Forelimb muscle (tissue), 1 donor: ENCODE measurements at regions not wholly inside any gene's neighbourhood (a gene's known extent, or its start where the extent isn't known, plus 50 kb on each side); places are given as distances from the start of the nearest gene placed in this dataset.

ENCODE experiments used
- DNase-seq: peaks from one replicate; pipeline ENCODE4 v3.0.0-alpha.2; 2013; ENCODE audit warnings: low read depth

- no peak for DNase-seq
These were observed 200.5 kb upstream of the POU3F2 start for GRCh38 chr6:98633886-98634285.

GRCh38 chr6:98634569-98634968 lies 199.8 kb upstream of the POU3F2 start:
- DNase-seq = no peak

DNA sequence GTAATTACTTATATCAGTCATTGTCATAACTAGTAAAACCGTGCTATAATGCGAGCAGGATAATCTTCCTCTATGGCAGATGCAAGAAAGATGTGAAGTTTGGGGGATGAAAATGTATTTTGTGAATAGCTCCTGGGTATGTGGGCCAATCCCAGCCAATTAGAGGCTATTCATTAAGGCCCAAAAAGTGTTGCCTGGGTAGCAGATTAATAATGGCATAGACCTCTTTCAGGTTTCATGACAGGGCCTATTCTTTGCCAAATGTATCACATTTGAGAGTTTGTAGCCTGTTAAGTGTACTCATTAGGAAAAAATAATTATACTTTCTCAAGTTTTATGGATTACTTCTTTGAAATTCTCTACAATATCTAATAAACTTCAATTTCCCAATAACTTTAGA lies 199.2 kb upstream of the POU3F2 start:
- DNase-seq = no peak

GRCh38 chr6:98636941-98637340 lies 197.4 kb upstream of the POU3F2 start:
- DNase-seq = no peak

- DNase-seq = no peak
These were observed 195.2 kb upstream of the POU3F2 start for GRCh38 chr6:98639089-98639635.

DNA sequence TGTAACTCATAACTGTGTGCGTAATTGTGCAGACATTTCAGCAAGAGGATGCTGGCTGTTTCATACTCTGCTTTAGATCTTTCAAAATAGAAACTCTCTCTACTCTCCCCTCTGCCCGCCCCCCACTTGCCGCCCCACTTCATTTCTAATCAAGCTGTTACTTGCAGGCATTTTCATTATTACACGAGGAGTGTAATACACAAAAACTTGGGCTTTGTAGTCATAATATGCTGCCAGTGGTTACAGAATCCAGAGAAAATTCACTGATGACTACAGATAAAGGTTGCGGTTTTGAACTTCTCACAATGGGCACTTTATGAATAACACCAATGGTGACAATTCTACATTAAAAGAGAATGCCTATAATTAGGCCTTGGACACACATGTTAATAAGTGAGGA lies 194.0 kb upstream of the POU3F2 start:
- no peak for DNase-seq

- DNase-seq = no peak
These were observed 192.2 kb upstream of the POU3F2 start for GRCh38 chr6:98641949-98642719.

DNA sequence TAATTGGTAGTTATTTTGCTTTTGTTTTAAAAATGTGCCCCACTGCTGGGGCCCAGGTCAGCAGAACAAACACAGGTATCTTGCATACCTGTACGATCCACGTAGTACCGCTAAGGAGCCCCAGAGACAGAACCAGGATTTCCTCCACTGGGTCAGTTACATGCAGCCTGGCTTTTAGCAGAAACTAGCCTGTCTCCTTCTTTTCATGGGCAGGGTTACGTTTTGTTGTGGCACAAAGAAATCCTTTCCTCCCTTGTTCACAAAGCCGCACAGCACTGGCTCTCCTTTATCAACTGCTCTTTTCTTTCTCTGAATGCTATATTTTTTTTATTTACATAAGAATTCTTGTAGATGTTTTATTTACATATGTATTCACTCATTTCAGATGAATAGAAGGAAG lies 190.3 kb upstream of the POU3F2 start:
- no peak for DNase-seq

- no peak for DNase-seq
These were observed 186.0 kb upstream of the POU3F2 start for GRCh38 chr6:98648211-98648914.

DNA sequence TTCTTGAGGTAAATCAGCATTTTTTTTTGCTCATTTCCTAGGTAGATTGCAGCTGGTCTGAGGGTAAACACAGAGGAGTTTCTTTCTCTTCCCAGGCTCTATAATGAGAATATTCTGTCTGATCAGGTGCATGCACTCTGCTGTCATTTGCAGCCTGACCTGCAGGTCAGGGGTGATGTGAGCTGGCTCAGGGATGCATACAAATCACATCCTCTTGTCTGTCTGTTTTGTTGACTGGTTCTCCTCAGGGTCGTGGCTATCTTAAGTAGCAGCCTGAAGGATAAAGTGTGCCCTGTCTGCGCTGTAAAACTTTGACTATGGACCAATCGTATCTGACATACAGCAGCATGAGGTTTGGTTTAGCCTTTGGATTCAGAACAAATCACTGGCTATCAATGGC lies 183.4 kb upstream of the POU3F2 start:
- DNase-seq = no peak

- DNase-seq = no peak
These were observed 181.2 kb upstream of the POU3F2 start for GRCh38 chr6:98653179-98653578.

- DNase-seq = peak; percentile 14
These were observed 176.6 kb upstream of the POU3F2 start for GRCh38 chr6:98657764-98658163.

- no peak for DNase-seq
These were observed 165.0 kb upstream of the POU3F2 start for GRCh38 chr6:98669371-98669770.

- DNase-seq = no peak
These were observed 164.2 kb upstream of the POU3F2 start for GRCh38 chr6:98670045-98670746.

- no peak for DNase-seq
These were observed 161.5 kb upstream of the POU3F2 start for GRCh38 chr6:98672681-98673475.

GRCh38 chr6:98678481-98678880 lies 155.9 kb upstream of the POU3F2 start:
- no peak for DNase-seq

DNA sequence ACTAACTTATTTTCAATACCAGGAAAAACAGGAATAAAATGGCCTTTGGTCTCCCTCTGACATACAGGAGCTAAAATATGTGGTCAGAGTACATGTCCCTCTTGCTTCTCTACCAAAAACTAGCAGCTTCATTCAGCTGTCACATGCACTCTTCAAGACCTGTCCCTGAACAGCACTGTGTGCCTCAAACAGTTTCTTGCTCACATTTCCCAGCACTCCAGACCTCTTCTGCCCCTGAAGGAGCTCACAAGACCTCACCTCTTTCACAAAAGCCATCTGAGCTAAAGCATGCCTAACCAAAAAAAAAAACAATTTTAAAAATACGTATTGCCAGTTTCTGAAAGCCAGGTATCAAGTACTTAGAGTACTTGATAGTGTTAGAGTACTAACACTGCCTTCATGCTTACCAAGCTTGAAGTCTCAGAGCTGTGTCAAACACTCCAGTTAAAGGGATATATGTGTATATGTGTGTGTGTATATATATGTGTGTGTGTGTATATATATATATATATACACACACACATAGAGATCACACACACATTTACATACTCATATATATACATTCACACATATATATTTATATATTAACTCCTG lies 148.3 kb upstream of the POU3F2 start:
- no peak for DNase-seq

GRCh38 chr6:98687752-98688151 lies 146.6 kb upstream of the POU3F2 start:
- DNase-seq = no peak

DNA sequence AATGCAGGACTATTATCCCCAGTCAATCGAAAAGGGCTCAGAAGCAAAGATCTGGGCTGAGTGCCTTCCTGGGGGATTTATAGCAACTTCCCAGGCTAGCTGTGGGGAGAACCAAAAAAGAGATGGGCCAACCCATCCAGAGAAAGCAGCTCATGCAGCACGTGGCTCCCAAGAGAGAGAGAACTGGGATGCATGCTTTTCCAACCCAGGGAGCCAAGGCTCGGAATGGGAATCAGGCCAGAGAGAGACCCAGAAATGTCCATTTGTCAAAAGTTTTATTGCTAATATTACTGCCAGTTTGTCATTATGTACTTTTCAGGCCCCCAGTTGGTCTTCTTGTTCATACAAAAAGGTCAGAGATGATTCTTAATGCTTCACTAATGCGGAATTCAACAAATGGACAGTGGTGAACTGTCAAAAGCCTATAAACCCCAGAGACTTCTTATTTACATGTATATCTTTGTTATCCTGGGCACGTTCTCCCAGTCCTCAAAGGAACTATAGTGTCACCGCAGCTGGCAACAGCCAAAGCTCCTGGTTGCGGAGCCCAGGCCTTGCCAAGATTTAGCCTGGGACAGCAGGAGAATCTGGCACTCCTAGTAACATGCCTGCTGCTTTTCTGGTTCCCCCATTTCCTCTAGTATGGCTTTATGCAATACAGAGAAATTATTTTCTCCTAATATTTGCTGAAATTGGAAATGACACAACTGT lies 139.1 kb upstream of the POU3F2 start:
- DNase-seq = no peak

- no peak for DNase-seq
These were observed 123.0 kb upstream of the POU3F2 start for GRCh38 chr6:98711380-98711779.

DNA sequence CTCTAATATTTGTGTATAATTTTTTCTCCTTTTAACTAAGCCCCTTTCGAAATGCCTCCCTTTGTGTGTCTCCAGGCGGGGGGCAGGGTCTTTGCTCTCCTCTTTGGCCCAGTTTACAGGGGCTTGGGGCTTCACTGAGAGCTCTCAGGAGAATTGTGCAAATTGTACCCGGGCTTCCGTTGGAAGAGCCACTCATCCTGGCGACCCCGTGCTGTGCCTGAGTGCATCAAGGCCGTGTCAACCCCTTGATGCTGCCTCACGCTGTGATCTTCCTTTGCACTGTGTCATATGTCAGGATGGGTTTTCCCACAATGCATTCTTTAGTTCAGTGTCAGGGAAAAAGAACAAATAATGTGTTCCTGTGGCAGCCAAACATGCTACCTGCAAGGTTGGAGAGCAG lies 118.0 kb upstream of the POU3F2 start:
- no peak for DNase-seq
